Left renal pelvis (tissue), 4 donors: ENCODE measurements at regions not wholly inside any gene's neighbourhood (a gene's known extent, or its start where the extent isn't known, plus 50 kb on each side); places are given as distances from the start of the nearest gene placed in this dataset.
A peak's percentile ranks its signal among the peaks of the same experiment; 100 is the strongest.
"Not testable (repeated sequence)": the region's sequence is repeated elsewhere in the genome, so short reads cannot be mapped to it uniquely, and the experiment has no call there.

Experiments used
- DNase-seq, 4 donors: peaks; one replicate each; pipeline ENCODE4 v3.0.0-alpha.2; 2013; ENCODE audit warnings: low read depth in 4 of 4, low spot score in 3 of 4

GRCh38 chr21:20418353-20418752 is 579.9 kb upstream of the NCAM2 start:
- DNase-seq = no peak

GRCh38 chr21:20419772-20420171 is 578.4 kb upstream of the NCAM2 start:
- DNase-seq = no peak

- DNase-seq = no peak
These were observed 573.3 kb upstream of the NCAM2 start for GRCh38 chr21:20424943-20425342.

- DNase-seq = no peak
These were observed 572.4 kb upstream of the NCAM2 start for GRCh38 chr21:20425856-20426255.

- DNase-seq = no peak
These were observed 557.9 kb upstream of the NCAM2 start for GRCh38 chr21:20440338-20440737.

GRCh38 chr21:20443558-20444155 is 554.6 kb upstream of the NCAM2 start:
- DNase-seq = peak in 2 of 4 donors; percentile 2 to 7

- DNase-seq = no peak
These were observed 552.2 kb upstream of the NCAM2 start for GRCh38 chr21:20445971-20446370.

- DNase-seq = no peak
These were observed 547.2 kb upstream of the NCAM2 start for GRCh38 chr21:20451046-20451445.

- no peak for DNase-seq
These were observed 545.3 kb upstream of the NCAM2 start for GRCh38 chr21:20452935-20453334.

GRCh38 chr21:20459838-20460237 is 538.4 kb upstream of the NCAM2 start:
- DNase-seq = no peak

- no peak for DNase-seq
These were observed 534.8 kb upstream of the NCAM2 start for GRCh38 chr21:20463362-20463761.

GRCh38 chr21:20469361-20469760 is 528.8 kb upstream of the NCAM2 start:
- no peak for DNase-seq

GRCh38 chr21:20486303-20486702 is 511.9 kb upstream of the NCAM2 start:
- DNase-seq = no peak

- not testable (repeated sequence) for DNase-seq
These were observed 495.3 kb upstream of the NCAM2 start for GRCh38 chr21:20502915-20503314.

- DNase-seq = no peak
These were observed 490.4 kb upstream of the NCAM2 start for GRCh38 chr21:20507783-20508182.

- no peak for DNase-seq
These were observed 486.9 kb upstream of the NCAM2 start for GRCh38 chr21:20511216-20511880.

- DNase-seq = no peak
These were observed 482.8 kb upstream of the NCAM2 start for GRCh38 chr21:20515446-20515845.

GRCh38 chr21:20519076-20519475 is 479.1 kb upstream of the NCAM2 start:
- no peak for DNase-seq

- no peak for DNase-seq
These were observed 475.6 kb upstream of the NCAM2 start for GRCh38 chr21:20522611-20523010.

- no peak for DNase-seq
These were observed 475.0 kb upstream of the NCAM2 start for GRCh38 chr21:20523191-20523590.

GRCh38 chr21:20527731-20528460 is 470.3 kb upstream of the NCAM2 start:
- peak in 3 of 4 donors; percentile 6 to 35 (median 18) for DNase-seq

- no peak for DNase-seq
These were observed 461.1 kb upstream of the NCAM2 start for GRCh38 chr21:20537130-20537529.
